HEK293T (cell line): ENCODE measurements at regions not wholly inside any gene's neighbourhood (a gene's known extent, or its start where the extent isn't known, plus 50 kb on each side); places are given as distances from the start of the nearest gene placed in this dataset.

Source experiments
- CTCF ChIA-PET: fragments of 350-600 bp; formaldehyde crosslinking; extraction: SDS; loops from one replicate; lab custom pipeline; 2021; ENCODE audit warnings: antibody characterized with exemption, inconsistent platforms; lab: Yijun Ruan, JAX
- POLR2A ChIA-PET: fragments of 350-600 bp; formaldehyde crosslinking; extraction: SDS; loops from one replicate; lab custom pipeline; 2020; ENCODE audit warnings: antibody characterized with exemption, inconsistent platforms; lab: Yijun Ruan, JAX
- DNase-seq: peaks from one replicate; pipeline ENCODE4 v3.0.0; 2012; ENCODE audit warnings: mixed read lengths; ENCODE audit errors: extremely low spot score
- ARNT ChIP-seq: fragments of 450-650 bp; IDR thresholded peaks from 2 replicates; pipeline ENCODE4 v1.6.1; 2017; ENCODE audit warnings: mild to moderate bottlenecking
- BHLHE40 ChIP-seq: fragments of 450-650 bp; IDR thresholded peaks from 2 replicates; pipeline ENCODE4 v1.6.1; 2016; ENCODE audit warnings: mild to moderate bottlenecking, moderate library complexity, borderline replicate concordance
- CTBP1 ChIP-seq: fragments of 450-650 bp; IDR thresholded peaks from 2 replicates; pipeline ENCODE4 v1.6.1; 2016; ENCODE audit warnings: borderline replicate concordance
- ELF4 ChIP-seq: fragments of 450-650 bp; IDR thresholded peaks from 2 replicates; pipeline ENCODE4 v1.6.1; 2017; ENCODE audit warnings: antibody characterized with exemption
- FOXA1 ChIP-seq: fragments of 450-650 bp; IDR thresholded peaks from 2 replicates; pipeline ENCODE4 v1.6.1; 2016; ENCODE audit warnings: mild to moderate bottlenecking
- FOXK2 ChIP-seq: fragments of 450-650 bp; IDR thresholded peaks from 2 replicates; pipeline ENCODE4 v1.6.1; 2016; ENCODE audit warnings: mild to moderate bottlenecking
- FOXM1 ChIP-seq: fragments of 450-650 bp; IDR thresholded peaks from 2 replicates; pipeline ENCODE4 v1.6.1; 2017; ENCODE audit warnings: mild to moderate bottlenecking, borderline replicate concordance
- HDGF ChIP-seq: fragments of 450-650 bp; IDR thresholded peaks from 2 replicates; pipeline ENCODE4 v1.6.1; 2017; ENCODE audit warnings: antibody characterized with exemption, borderline replicate concordance
- L3MBTL2 ChIP-seq: fragments of 450-650 bp; conservative IDR thresholded peaks from 2 replicates; pipeline ENCODE4 v1.6.1; 2016; ENCODE audit warnings: mild to moderate bottlenecking
- LEF1 ChIP-seq: fragments of 450-650 bp; IDR thresholded peaks from 2 replicates; pipeline ENCODE4 v1.6.1; 2017; ENCODE audit warnings: mild to moderate bottlenecking, borderline replicate concordance
- NFRKB ChIP-seq: fragments of 450-650 bp; IDR thresholded peaks from 2 replicates; pipeline ENCODE4 v1.6.1; 2016; ENCODE audit warnings: mild to moderate bottlenecking, moderate library complexity
- SP1 ChIP-seq: fragments of 450-650 bp; IDR thresholded peaks from 2 replicates; pipeline ENCODE4 v1.6.1; 2017
- SUZ12 ChIP-seq: fragments of 450-650 bp; IDR thresholded peaks from 2 replicates; pipeline ENCODE4 v1.6.1; 2016; ENCODE audit warnings: mild to moderate bottlenecking
- TARDBP ChIP-seq: fragments of 450-650 bp; IDR thresholded peaks from 2 replicates; pipeline ENCODE4 v1.6.1; 2016
- ZNF384 ChIP-seq: fragments of 450-650 bp; IDR thresholded peaks from 2 replicates; pipeline ENCODE4 v1.6.1; 2016
- TF ChIP-seq, protein P1 (sequence below): fragments of 450-650 bp; IDR thresholded peaks from 2 replicates; pipeline ENCODE4 v1.6.1; 2016

- TF ChIP-seq FOXK2 (no peak), ARNT (no peak), ZNF384 (no peak), SUZ12 (no peak), ELF4 (no peak), LEF1 (no peak), FOXA1 (no peak), CTBP1 (no peak), FOXM1 (no peak), NFRKB (no peak), TARDBP (no peak), BHLHE40 (no peak), HDGF (no peak), L3MBTL2 (no peak), SP1 (no peak)
- TF ChIP-seq, protein P1, sequence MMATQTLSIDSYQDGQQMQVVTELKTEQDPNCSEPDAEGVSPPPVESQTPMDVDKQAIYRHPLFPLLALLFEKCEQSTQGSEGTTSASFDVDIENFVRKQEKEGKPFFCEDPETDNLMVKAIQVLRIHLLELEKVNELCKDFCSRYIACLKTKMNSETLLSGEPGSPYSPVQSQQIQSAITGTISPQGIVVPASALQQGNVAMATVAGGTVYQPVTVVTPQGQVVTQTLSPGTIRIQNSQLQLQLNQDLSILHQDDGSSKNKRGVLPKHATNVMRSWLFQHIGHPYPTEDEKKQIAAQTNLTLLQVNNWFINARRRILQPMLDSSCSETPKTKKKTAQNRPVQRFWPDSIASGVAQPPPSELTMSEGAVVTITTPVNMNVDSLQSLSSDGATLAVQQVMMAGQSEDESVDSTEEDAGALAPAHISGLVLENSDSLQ = no peak
- POLR2A ChIA-PET = no interaction called here
- no peak for DNase-seq
- CTCF ChIA-PET = no interaction called here
Observed at GRCh38 chr20:39823224-39823623, 861.1 kb downstream of the DHX35 start.

DNA sequence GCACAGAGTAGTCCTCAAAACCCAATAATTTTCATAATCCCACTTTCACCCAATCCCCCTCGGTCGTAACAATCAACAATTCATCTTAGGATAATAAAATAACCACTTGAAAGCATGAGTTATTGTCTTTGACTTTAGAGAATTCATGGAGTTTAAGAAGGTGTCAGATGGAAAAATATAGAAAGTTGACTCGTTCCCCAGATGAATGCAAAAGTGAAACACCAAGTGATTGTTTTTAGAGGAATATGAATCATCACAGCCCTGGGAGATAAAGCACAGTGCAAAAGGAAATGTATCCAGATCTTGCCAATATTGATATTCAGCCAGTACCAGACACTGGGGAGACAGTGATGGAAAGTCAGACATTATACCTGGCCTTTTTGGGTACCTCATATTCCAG, 860.5 kb downstream of the DHX35 start:
- no peak for TF ChIP-seq ZNF384
- TF ChIP-seq ARNT = no peak
- TF ChIP-seq, protein P1 = no peak
- TF ChIP-seq HDGF = no peak
- no peak for TF ChIP-seq TARDBP
- no peak for TF ChIP-seq FOXK2
- TF ChIP-seq ELF4 = no peak
- no peak for TF ChIP-seq FOXA1
- no peak for TF ChIP-seq SUZ12
- TF ChIP-seq FOXM1 = no peak
- TF ChIP-seq CTBP1 = no peak
- TF ChIP-seq BHLHE40 = no peak
- no peak for TF ChIP-seq NFRKB
- no peak for TF ChIP-seq L3MBTL2
- POLR2A ChIA-PET = no interaction called here
- DNase-seq = no peak
- CTCF ChIA-PET = no interaction called here

DNA sequence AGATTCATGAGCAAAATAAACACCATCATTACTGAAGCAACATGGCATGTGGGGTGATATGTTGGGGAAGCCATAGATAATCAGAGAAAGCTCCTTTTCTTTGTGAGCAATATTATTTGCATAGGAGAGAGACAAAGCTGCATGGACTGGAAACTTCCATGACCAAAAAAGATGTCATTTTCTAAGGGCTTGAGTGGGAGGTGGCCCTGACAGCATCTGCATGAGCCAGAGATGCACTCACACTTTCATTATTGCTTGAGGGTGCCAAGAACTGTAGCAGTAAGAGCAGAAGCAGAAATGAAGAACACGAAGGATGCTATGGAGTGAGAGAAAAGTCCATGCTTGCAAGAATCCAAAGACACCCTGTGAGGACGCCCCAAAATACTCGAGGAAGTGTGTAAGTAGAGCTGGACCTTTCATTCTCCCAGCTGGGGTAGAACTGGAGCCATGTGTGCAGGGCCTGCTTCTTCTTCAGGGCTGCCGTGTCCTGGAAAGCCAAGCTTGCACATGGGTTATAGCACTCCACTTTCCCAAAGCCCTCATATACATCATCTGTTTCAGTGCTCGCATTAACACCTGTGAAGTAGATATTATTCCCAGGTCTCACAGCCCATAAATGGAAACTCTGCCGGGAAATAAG, 851.2 kb downstream of the DHX35 start:
- no peak for DNase-seq
- TF ChIP-seq CTBP1 (no peak), ZNF384 (no peak), FOXM1 (no peak)
- CTCF ChIA-PET = no interaction called here
- POLR2A ChIA-PET = no interaction called here

- no peak for DNase-seq
- TF ChIP-seq ZNF384 = no peak
- no peak for TF ChIP-seq BHLHE40
- no peak for TF ChIP-seq SUZ12
- no peak for TF ChIP-seq TARDBP
- no peak for TF ChIP-seq LEF1
- TF ChIP-seq FOXM1 = no peak
- no peak for TF ChIP-seq ARNT
- no peak for TF ChIP-seq CTBP1
- no peak for TF ChIP-seq HDGF
- no peak for TF ChIP-seq FOXK2
- no peak for TF ChIP-seq L3MBTL2
- ChIA-PET POLR2A (no interaction called here), CTCF (no interaction called here)
Observed at GRCh38 chr20:39812116-39812515, 850.0 kb downstream of the DHX35 start.

- TF ChIP-seq L3MBTL2 = no peak
- ChIA-PET CTCF (no interaction called here), POLR2A (no interaction called here)
- no peak for DNase-seq
Observed at GRCh38 chr20:39810309-39810708, 848.2 kb downstream of the DHX35 start.

DNA sequence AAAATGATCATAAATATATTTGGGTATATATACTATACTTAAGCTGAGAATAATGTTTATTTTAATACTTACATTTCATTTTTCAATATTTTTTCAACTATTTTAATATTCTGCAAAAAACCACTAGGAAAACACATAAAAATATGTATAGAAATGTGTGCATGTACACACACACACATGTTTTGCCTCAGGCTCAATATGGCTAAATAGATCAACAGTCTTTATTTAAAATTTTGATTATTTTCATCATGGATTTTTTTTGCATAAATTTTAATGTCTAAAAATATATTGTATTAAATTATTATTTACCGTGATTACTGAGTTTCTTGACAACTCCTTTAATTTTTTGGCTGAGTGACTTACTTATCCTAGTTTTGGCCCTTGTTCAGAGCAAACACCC, 846.5 kb downstream of the DHX35 start:
- TF ChIP-seq NFRKB = no peak
- TF ChIP-seq FOXA1 = no peak
- no peak for TF ChIP-seq HDGF
- TF ChIP-seq, protein P1 = no peak
- no peak for TF ChIP-seq L3MBTL2
- TF ChIP-seq SUZ12 = no peak
- TF ChIP-seq SP1 = no peak
- TF ChIP-seq FOXK2 = no peak
- TF ChIP-seq LEF1 = no peak
- no peak for TF ChIP-seq ARNT
- TF ChIP-seq FOXM1 = no peak
- TF ChIP-seq ZNF384 = no peak
- no peak for TF ChIP-seq CTBP1
- no peak for TF ChIP-seq TARDBP
- TF ChIP-seq BHLHE40 = no peak
- POLR2A ChIA-PET = no interaction called here
- CTCF ChIA-PET = interaction anchor here (0.6 kb wide), 1 partner anchor 35 kb away, joined by 3 read pairs; no protein-coding TSS in a partner anchor
- DNase-seq = no peak
